GM10266 (cell line): ENCODE measurements at regions not wholly inside any gene's neighbourhood (a gene's known extent, or its start where the extent isn't known, plus 50 kb on each side); places are given as distances from the start of the nearest gene placed in this dataset.
"Not testable (repeated sequence)": the region's sequence is repeated elsewhere in the genome, so short reads cannot be mapped to it uniquely, and the experiment has no call there.

Experiments used
- DNase-seq: peaks from one replicate; pipeline ENCODE4 v3.0.0; 2012; ENCODE audit errors: extremely low spot score
- CTCF ChIP-seq: IDR thresholded peaks from 2 replicates; pipeline ENCODE4 v1.5.1; 2012; ENCODE audit warnings: mild to moderate bottlenecking, low read depth; ENCODE audit not compliant: control insufficient read depth, insufficient read depth; ENCODE audit errors: missing control alignments

DNA sequence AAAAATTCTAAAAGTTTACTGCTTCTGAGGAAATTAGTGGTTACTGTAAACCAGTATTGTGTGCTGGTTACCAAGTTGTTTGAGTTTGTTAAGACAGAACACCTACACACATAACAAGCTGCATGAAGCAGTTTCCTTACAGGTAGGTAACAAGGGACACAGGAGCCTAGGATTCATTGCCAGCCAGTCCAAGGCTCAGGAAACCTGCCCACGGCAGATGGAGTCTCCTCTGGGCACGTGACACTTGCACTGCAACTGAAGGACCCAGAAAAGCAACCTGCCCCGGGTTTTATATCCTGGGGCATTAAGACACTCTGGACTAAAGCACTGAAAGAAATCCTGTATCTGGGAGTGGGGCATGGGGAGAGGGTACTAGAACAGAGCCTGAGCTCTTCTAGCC is 639.3 kb downstream of the ADCYAP1 start:
- DNase-seq: no peak
- TF ChIP-seq CTCF: no peak

GRCh38 chr18:1557711-1558110 is 653.0 kb downstream of the ADCYAP1 start:
- not testable (repeated sequence) for DNase-seq

DNA sequence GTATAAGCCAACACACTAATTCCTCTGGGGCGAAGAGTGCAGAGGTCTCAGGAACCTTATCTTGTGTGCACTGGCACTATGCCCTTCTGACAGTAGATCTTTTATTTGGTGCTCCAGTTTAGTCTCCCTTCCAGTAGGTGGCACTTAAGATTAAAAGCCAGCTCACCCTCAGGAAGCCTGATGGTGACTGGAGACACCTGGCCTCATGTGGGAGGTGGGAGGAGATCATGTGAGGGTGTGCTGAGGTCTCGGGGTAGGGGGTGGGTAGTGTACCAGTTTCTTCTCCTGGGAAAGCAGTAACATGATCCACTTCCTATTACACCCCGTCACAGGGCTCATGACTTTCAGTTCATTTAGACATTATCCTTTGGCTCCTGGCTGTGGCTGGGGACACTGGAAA is 654.9 kb downstream of the ADCYAP1 start:
- no peak for DNase-seq
- no peak for TF ChIP-seq CTCF

- no peak for TF ChIP-seq CTCF
- DNase-seq: no peak
Measured at GRCh38 chr18:1564793-1565192, 660.1 kb downstream of the ADCYAP1 start.

DNA sequence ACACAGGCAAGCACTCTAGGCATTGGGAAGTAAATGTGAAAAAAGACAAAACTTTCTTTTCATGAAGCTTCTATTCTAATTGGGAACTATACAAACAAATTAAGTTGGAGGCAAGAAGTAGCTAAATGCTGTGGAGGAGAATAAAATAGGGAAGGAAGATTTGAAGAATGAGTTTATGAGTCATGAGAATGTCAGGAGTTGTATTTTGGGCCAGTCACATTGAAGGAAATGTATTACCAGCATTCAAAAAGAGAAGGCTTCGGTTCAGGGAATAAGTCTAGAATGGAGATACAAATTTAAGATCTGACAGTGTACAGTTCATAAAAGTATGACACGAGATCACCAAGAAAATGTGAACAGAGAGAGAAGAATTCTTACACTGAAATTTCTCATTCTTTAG is 666.5 kb downstream of the ADCYAP1 start:
- no peak for DNase-seq
- no peak for TF ChIP-seq CTCF

DNA sequence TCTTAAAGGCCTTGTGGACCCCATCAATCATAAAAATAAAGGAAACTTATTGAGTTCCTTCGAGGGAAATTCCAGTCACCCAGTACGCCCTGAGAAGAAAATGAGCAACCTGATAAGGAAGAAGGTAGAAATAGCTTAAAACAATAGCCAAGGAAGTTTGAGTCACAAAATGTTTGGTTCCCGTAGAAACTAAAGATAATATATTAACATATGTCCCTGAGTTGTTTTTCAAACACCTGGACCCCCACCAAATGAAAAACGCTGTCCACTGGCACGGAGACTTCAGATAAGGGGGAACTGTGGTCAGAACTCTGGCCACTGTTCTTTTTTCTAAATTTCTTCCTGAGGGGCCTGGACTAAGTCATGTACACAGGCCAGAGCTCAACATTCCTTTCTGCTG is 669.1 kb downstream of the ADCYAP1 start:
- TF ChIP-seq CTCF: no peak
- no peak for DNase-seq

- DNase-seq: no peak
Measured at GRCh38 chr18:1575084-1575483, 670.4 kb downstream of the ADCYAP1 start.

More at GRCh38 chr18:1575084-1575483, 670.4 kb downstream of the ADCYAP1 start:
- no peak for TF ChIP-seq CTCF
